ENCODE measurements at regions not wholly inside any gene's neighbourhood (a gene's known extent, or its start where the extent isn't known, plus 50 kb on each side); places are given as distances from the start of the nearest gene placed in this dataset.

GRCh38 chr10:131847241-131847783 lies 53.5 kb upstream of the PPP2R2D start:
- TF ChIP-seq CTCF (IDR thresholded peaks at IDR 0.05): no peak
- TF ChIP-seq POLR2A (IDR thresholded peaks at IDR 0.05; ENCODE audit: low read depth): no peak
- no peak for TF ChIP-seq EP300 (IDR thresholded peaks at IDR 0.05)
